ENCODE measurements at regions not wholly inside any gene's neighbourhood (a gene's known extent, or its start where the extent isn't known, plus 50 kb on each side); places are given as distances from the start of the nearest gene placed in this dataset.

DNA sequence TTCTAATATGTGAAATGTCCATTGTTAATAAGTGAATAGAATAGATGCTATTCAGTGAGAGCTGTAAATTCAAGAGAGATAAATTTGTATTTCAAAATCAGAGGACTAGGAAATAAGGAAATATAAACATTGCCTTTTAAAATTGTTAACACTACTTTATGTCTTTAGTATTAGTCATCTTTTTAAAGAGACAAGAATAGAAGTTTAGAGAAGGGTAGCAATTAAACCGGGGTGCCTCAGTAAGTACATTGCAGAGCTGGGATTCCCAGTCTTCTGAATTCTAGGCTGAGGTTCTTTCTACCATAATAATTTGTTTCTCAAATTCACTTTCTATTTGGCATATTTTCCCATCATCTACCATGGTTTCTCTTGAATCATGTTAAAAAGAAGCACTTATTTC, 498.6 kb downstream of the SLC16A7 start:
- no peak for TF ChIP-seq EZH2 (IDR thresholded peaks at IDR 0.05; ENCODE audit: insufficient read depth, poor library complexity, severe bottlenecking)
- no peak for TF ChIP-seq EZH2phosphoT487 (IDR thresholded peaks at IDR 0.05; ENCODE audit: insufficient read depth, low read depth)
